ENCODE measurements at regions not wholly inside any gene's neighbourhood (a gene's known extent, or its start where the extent isn't known, plus 50 kb on each side); places are given as distances from the start of the nearest gene placed in this dataset.

DNA sequence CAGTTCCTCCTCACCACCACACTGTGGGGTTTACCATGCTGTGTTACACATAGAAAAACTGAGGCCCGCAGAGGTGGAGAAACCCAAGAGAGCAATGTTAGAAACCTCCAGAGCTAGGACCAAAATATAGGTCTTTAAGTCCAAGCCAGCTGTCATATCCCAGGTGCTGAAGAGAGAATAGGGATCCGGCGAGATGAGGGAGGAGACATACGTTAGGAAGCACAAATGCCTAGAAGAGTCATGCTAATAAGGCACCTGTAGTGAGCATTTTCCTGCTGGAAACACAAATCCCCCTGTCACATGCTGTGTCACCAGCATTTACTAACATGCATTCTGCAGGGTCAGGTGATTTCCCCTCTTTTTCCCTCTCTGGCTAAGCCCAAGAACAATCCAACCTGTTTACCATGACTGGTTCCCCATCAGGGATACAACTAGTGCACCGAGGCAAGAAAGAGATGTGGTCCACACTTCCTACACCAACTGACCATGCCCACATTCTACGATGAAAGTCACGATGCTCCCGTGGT lies 168.6 kb upstream of the CAMK1G start:
- TF ChIP-seq, protein P1, sequence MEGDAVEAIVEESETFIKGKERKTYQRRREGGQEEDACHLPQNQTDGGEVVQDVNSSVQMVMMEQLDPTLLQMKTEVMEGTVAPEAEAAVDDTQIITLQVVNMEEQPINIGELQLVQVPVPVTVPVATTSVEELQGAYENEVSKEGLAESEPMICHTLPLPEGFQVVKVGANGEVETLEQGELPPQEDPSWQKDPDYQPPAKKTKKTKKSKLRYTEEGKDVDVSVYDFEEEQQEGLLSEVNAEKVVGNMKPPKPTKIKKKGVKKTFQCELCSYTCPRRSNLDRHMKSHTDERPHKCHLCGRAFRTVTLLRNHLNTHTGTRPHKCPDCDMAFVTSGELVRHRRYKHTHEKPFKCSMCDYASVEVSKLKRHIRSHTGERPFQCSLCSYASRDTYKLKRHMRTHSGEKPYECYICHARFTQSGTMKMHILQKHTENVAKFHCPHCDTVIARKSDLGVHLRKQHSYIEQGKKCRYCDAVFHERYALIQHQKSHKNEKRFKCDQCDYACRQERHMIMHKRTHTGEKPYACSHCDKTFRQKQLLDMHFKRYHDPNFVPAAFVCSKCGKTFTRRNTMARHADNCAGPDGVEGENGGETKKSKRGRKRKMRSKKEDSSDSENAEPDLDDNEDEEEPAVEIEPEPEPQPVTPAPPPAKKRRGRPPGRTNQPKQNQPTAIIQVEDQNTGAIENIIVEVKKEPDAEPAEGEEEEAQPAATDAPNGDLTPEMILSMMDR (IDR thresholded peaks at IDR 0.05), result no peak
- no peak for TF ChIP-seq POLR2A (IDR thresholded peaks at IDR 0.05)

Measured in lower leg skin (tissue), 3 donors.